Spleen (tissue), 11 donors: ENCODE measurements at regions not wholly inside any gene's neighbourhood (a gene's known extent, or its start where the extent isn't known, plus 50 kb on each side); places are given as distances from the start of the nearest gene placed in this dataset.

Experiments
- DNase-seq: peaks from one replicate; pipeline ENCODE4 v3.0.0-alpha.2; 2020
- H3K27ac ChIP-seq, 8 donors: fragments of 200-600 bp; sonication (generic) in 7 of 8; 1 replicate in 4 of 8; 2 replicates in 4 of 8; pipeline versions ENCODE4 v1.5.0 to v1.8.0; 2016 to 2021; ENCODE audit warnings: inconsistent platforms in 4 of 8, mild to moderate bottlenecking in 4 of 8, moderate library complexity in 1 of 8
- H3K27me3 ChIP-seq, 7 donors: fragments of 200-600 bp; sonication (generic) in 6 of 7; replicated peaks in 1 of 7; 1 replicate in 4 of 7; 2 replicates in 3 of 7; pipeline versions ENCODE4 v1.5.0 to v1.8.0; 2016 to 2021; ENCODE audit warnings: inconsistent platforms in 3 of 7, mild to moderate bottlenecking in 1 of 7
- H3K36me3 ChIP-seq, 6 donors: fragments of 200-600 bp; sonication (generic) in 5 of 6; 1 replicate in 4 of 6; 2 replicates in 2 of 6; pipeline versions ENCODE4 v1.5.0 to v1.8.0; 2016 to 2021; ENCODE audit warnings: inconsistent platforms in 2 of 6
- H3K4me1 ChIP-seq, 6 donors: fragments of 200-600 bp; sonication (generic) in 5 of 6; 1 replicate in 3 of 6; 2 replicates in 3 of 6; pipeline versions ENCODE4 v1.5.0 to v1.8.0; 2016 to 2021; ENCODE audit warnings: inconsistent platforms in 3 of 6
- H3K4me3 ChIP-seq, 8 donors: fragments of 200-600 bp; sonication (generic) in 7 of 8; 1 replicate in 4 of 8; 2 replicates in 4 of 8; pipeline versions ENCODE4 v1.5.0 to v1.8.0; 2016 to 2021; ENCODE audit warnings: inconsistent platforms in 4 of 8, mild to moderate bottlenecking in 4 of 8, moderate library complexity in 2 of 8
- H3K9me3 ChIP-seq, 8 donors: fragments of 200-600 bp; sonication (generic) in 7 of 8; 1 replicate in 4 of 8; 2 replicates in 4 of 8; pipeline versions ENCODE4 v1.5.0 to v1.8.0; 2016 to 2021; ENCODE audit warnings: inconsistent platforms in 4 of 8
- POLR2A ChIP-seq, 3 donors: fragments of 450-650 bp; IDR thresholded peaks; one replicate each; pipeline ENCODE4 v1.5.1; 2017; ENCODE audit warnings: antibody characterized with exemption in 3 of 3, mild to moderate bottlenecking in 1 of 3
- POLR2AphosphoS5 ChIP-seq, 3 donors: sonication (generic); formaldehyde crosslinking; IDR thresholded peaks; one replicate each; pipeline ENCODE4 v1.5.1; 2017; ENCODE audit warnings: antibody characterized with exemption in 3 of 3
- WGBS, 5 donors: extraction: QIAGEN DNeasy Blood & Tissue Kit in 3 of 5; methylation state at CpG; one replicate each; pipeline versions ENCODE4 v1.1.5 to v1.1.7; 2013 to 2018; 5-methylcytosine and 5-hydroxymethylcytosine counted together
- intact Hi-C: fragments of 100-400 bp; cut with DNase I; formaldehyde crosslinking; loops from one replicate; pipeline ENCODE4 v1.15.0; 2023; ENCODE audit warnings: low total_unique reads
- TF ChIP-seq, protein P1 (sequence below), 11 experiments: fragments of 200-600 bp in 7 of 11; fragments of 450-650 bp in 4 of 11; sonication (generic) in 4 of 11; IDR thresholded peaks in 8 of 11; conservative IDR thresholded peaks in 3 of 11; 1 replicate in 7 of 11; 2 replicates in 4 of 11; pipeline versions ENCODE4 v1.4.0 to v1.8.0; 2016 to 2021; ENCODE audit warnings: antibody characterized with exemption in 11 of 11, inconsistent platforms in 4 of 11, mild to moderate bottlenecking in 1 of 11
- donor health status: healthy with polysubstance abuse.
- donor health status: DM: no; HTN: no; CAD: no; lungs with moderate emphysema.
- donor health status: DM: no; HTN: no; CAD: no.
- donor health status: Bipolar disorder and iron deficiency.
- donor health status: healthy.
- donor health status: DM: no; HTN: no; CAD: no.
- donor health status: DM: yes; HTN: yes; CAD: no.

DNA sequence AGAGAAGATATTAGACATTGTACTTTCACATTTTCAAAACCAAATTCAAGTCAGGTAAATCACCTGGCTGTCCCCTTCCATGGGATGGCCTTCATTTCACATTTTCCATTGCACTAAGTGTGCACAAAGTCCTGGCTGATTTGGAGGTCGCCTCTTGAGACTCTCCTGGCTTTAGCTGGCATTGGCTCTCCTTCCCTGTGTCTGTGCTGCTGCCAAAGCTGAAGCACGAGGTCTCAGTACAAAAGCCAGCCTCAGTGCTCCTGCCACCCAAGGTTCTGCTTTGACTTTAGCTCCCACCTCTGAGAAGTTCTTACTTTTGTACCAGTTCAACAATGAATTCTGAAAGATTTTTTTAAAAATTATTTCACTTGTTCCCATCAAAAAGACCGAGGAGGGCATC, 289.2 kb upstream of the CNR1 start:
- WGBS, 5 donors, result 63 to 78% (median 69%) methylated on average over 3 of the region's 3 CpGs
- TF ChIP-seq, protein P1, sequence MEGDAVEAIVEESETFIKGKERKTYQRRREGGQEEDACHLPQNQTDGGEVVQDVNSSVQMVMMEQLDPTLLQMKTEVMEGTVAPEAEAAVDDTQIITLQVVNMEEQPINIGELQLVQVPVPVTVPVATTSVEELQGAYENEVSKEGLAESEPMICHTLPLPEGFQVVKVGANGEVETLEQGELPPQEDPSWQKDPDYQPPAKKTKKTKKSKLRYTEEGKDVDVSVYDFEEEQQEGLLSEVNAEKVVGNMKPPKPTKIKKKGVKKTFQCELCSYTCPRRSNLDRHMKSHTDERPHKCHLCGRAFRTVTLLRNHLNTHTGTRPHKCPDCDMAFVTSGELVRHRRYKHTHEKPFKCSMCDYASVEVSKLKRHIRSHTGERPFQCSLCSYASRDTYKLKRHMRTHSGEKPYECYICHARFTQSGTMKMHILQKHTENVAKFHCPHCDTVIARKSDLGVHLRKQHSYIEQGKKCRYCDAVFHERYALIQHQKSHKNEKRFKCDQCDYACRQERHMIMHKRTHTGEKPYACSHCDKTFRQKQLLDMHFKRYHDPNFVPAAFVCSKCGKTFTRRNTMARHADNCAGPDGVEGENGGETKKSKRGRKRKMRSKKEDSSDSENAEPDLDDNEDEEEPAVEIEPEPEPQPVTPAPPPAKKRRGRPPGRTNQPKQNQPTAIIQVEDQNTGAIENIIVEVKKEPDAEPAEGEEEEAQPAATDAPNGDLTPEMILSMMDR (IDR thresholded peaks at IDR 0.05 in 8 of 11, conservative IDR thresholded peaks at IDR 0.05 in 3 of 11), result no peak
- TF ChIP-seq POLR2AphosphoS5 (IDR thresholded peaks at IDR 0.05) (no peak), POLR2A (IDR thresholded peaks at IDR 0.05) (no peak)
- intact Hi-C loops, result no loop called here
- H3K9me3 ChIP-seq, result no peaks in the 10 kb centered on the region
- no peaks in the 10 kb centered on the region for H3K27me3 ChIP-seq
- no peak for DNase-seq
- no peak overlapping the region for H3K4me3 ChIP-seq
- H3K27ac ChIP-seq, result no peak overlapping the region
- H3K36me3 ChIP-seq, result no peaks in the 10 kb centered on the region
- H3K4me1 ChIP-seq, result no peaks in the 10 kb centered on the region

DNA sequence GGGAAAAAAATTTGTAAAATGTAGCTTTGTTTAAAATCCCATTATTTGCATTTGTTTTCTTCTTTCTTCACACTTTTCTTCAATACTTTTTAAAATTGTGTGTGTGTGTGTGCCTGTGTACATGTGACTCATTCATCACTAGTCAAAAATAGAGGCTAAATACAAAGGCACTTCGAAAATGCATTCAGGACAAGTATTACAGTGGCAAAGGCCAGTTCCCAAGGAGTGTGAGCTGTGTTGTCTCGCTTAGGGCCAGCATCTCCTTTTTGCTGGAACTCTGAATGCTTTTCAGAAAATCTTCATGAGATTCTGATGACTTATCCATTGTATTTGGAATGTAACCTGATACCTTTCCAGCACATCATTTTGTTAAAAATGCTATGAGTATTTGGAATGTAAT, 288.5 kb upstream of the CNR1 start:
- no peaks in the 10 kb centered on the region for H3K4me1 ChIP-seq
- no peak overlapping the region for H3K4me3 ChIP-seq
- H3K27ac ChIP-seq, result no peak overlapping the region
- no peaks in the 10 kb centered on the region for H3K9me3 ChIP-seq
- intact Hi-C loops, result no loop called here
- no peaks in the 10 kb centered on the region for H3K36me3 ChIP-seq
- TF ChIP-seq, protein P1 (IDR thresholded peaks at IDR 0.05 in 8 of 11, conservative IDR thresholded peaks at IDR 0.05 in 3 of 11), result no peak
- no peak for DNase-seq
- 61 to 78% (median 67%) methylated on average over 2 of the region's 2 CpGs for WGBS, 5 donors
- no peaks in the 10 kb centered on the region for H3K27me3 ChIP-seq

DNA sequence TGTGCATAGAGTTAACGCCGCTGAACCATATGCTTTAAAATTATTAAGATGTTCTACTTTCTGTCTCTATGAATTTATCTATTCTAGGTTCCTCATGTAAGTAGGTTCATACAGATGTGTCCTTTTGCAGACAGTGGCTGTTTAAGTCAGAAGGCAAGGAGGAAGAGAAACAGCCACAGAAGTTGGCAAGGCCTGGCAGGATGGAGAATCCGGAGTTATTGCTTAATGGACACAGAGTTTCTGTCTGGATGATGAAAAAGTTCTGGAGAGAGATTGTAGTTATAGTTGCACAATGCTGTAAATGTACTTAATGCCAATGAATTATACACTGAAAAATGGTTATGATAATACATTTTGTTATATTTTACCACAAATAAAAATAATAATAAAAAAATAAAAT, 283.6 kb upstream of the CNR1 start:
- intact Hi-C loops, result no loop called here
- Histone ChIP-seq H3K4me3 (no peak overlapping the region), H3K27ac (no peak overlapping the region), H3K36me3 (no peaks in the 10 kb centered on the region), H3K27me3 (no peaks in the 10 kb centered on the region), H3K9me3 (no peaks in the 10 kb centered on the region), H3K4me1 (peaks cover 0 to 11% (median 0%) of the 10 kb centered on the region in 6 donors)
- 74 to 95% (median 84%) methylated on average over 3 of the region's 3 CpGs for WGBS, 5 donors
- TF ChIP-seq POLR2A (IDR thresholded peaks at IDR 0.05) (no peak), POLR2AphosphoS5 (IDR thresholded peaks at IDR 0.05) (no peak)
- TF ChIP-seq, protein P1 (IDR thresholded peaks at IDR 0.05 in 8 of 11, conservative IDR thresholded peaks at IDR 0.05 in 3 of 11), result no peak
- no peak for DNase-seq

DNA sequence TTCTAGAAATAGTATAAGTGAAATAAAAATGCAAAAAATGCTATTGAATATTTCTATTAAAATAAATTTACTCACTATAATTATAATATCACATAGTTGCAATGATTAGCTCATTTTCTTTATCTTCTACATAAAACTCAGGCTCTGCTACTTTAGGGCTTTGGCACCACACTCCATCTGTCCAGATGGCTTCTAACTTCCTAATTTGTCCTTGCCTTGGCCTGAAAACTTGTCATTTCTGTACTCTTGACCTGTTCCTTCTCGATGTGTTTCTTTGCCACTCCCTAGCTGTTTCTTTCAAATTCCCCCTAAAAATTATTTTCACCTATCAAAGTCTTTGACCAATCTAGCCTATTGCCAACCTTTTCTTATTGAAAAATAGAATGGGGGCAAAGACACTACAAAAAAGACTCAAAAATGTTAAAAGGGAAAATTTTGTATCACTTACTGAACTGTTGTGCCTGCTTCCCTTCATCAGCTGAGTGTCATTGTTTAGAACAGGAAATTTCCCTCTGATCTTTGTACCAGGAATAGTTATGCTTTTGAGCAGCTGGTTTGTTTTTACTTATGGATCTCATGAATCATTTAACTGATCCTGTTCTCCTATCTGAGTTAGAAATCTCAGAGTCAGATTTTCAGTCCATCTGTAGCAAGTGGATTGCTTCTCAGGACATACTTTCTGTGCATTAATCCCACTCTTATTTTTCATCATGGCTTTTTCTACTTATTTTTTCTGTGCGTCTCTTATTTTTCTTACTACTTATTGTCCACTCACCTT, 279.2 kb upstream of the CNR1 start:
- 49 to 70% (median 57%) methylated on average over 2 of the region's 2 CpGs for WGBS, 5 donors
- TF ChIP-seq POLR2AphosphoS5 (IDR thresholded peaks at IDR 0.05) (no peak), POLR2A (IDR thresholded peaks at IDR 0.05) (no peak)
- TF ChIP-seq, protein P1 (IDR thresholded peaks at IDR 0.05 in 8 of 11, conservative IDR thresholded peaks at IDR 0.05 in 3 of 11), result no peak
- H3K27ac ChIP-seq, result peak overlapping the region in 2 of 8 donors; percentile 27 to 36

More for the DNA sequence above, 279.2 kb upstream of the CNR1 start:
- no peak overlapping the region for H3K4me3 ChIP-seq
- no peaks in the 10 kb centered on the region for H3K36me3 ChIP-seq
- H3K4me1 ChIP-seq, result peaks cover 0 to 29% (median 0%) of the 10 kb centered on the region in 6 donors
- DNase-seq, result no peak
- H3K27me3 ChIP-seq, result no peaks in the 10 kb centered on the region
- no peaks in the 10 kb centered on the region for H3K9me3 ChIP-seq
- intact Hi-C loops, result no loop called here
